ENCODE measurements at regions not wholly inside any gene's neighbourhood (a gene's known extent, or its start where the extent isn't known, plus 50 kb on each side); places are given as distances from the start of the nearest gene placed in this dataset.
"Not testable (repeated sequence)": the region's sequence is repeated elsewhere in the genome, so short reads cannot be mapped to it uniquely, and the experiment has no call there.

DNA sequence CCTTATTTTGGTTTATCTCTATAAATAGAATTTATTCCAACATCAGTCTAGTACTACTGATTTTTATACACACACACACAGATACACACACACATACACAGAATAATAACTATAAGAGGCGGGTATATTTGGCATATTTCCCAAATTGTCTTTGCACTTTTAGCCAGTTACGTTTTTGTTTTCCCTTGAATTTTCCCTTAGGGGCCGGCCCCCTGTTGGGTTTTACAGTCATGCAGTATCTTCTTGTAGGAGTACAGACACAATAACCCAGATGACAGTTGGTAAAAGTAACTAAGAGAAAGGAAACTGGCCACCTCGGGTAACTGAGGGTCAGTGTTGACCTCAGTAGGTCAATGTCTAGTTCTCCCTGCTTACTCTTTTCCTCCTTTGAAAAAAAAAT is 50.9 kb downstream of the DISP1 start:
- DNase-seq (no peak), ATAC-seq (no peak)
- intact Hi-C loops (cut with micrococcal nuclease): no loop called here

DNA sequence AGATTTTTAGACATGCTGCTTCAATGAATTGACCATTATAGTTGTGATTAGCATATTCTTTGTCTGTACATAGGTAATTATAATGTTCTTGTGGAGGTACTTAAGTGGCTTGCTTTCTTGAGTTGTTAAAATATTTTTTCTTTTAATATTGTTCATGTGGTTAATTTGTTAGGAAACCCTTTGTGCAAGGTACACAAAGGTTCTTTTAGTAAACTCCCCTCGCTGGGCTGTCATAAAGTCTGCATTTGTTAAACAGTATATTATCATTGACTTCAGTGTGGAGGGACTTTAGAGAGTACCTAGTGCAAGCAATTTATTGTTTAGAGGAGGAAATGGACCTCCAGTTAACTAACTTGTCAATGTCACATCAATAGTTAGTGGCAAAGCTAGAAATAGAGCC is 52.5 kb downstream of the DISP1 start:
- ATAC-seq (no peak), DNase-seq (no peak)
- intact Hi-C loops (cut with micrococcal nuclease): no loop called here

DNA sequence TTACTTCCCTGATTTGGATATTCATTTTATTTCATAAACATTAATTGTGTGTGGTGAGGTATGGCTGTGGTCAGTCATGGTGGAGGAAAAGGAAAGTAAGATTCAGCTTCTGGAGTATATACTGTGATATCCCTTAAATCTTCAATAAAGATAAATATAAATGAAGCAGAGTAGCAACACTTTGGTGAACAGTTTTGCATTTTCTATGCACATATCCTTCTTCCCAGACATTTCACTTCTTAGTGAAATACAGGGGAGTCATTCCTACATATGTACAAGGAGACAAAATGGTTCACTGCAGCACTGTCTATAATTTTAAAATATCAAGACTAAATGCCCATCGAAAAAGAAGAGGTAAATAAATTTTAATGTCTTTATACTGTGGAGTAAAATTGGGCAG is 61.3 kb downstream of the DISP1 start:
- DNase-seq (no peak), ATAC-seq (no peak)
- intact Hi-C loops (cut with micrococcal nuclease): no loop called here

DNA sequence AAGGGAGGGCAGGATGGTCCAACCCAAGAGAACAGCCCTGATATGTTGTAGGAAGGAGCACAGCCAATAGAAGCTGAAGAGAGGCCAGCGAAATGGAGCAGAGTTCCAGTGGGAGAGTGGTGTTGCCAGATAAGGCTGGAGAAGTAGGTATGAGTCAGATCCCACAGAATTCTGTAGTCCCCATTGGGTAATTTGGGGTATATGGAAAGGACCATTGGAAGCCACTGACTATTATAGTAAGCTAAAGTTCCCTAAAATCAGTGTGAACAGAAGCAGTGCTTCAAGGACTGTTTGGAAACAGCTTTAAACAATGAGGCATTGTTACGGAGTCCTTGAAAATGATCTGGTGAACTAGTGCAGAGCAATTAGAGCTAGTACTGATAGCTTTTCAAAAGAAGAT is 63.0 kb downstream of the DISP1 start:
- DNase-seq (no peak), ATAC-seq (peak; percentile 86)
- intact Hi-C loops (cut with micrococcal nuclease): no loop called here

DNA sequence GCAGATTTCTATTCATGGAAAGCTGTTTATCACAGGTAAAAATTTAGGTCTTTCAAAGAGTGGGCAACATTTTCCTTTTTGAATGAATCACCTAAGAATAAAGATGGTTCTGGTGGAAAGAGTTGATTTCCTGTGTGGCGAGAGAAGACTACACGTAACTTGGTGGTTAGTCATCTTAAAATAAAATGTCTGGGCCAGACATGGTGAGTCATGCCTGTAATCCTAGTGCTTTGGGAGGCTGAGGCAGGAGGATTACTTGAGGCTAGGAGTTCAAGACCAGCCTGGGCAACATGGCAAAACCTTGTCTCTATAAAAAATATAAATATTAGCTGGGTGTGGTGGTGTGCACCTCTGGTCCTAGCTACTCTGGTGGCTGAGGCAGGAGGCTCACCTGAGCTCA is 65.7 kb downstream of the DISP1 start:
- intact Hi-C loops (cut with micrococcal nuclease): no loop called here
- no peak for DNase-seq
- no peak for ATAC-seq

DNA sequence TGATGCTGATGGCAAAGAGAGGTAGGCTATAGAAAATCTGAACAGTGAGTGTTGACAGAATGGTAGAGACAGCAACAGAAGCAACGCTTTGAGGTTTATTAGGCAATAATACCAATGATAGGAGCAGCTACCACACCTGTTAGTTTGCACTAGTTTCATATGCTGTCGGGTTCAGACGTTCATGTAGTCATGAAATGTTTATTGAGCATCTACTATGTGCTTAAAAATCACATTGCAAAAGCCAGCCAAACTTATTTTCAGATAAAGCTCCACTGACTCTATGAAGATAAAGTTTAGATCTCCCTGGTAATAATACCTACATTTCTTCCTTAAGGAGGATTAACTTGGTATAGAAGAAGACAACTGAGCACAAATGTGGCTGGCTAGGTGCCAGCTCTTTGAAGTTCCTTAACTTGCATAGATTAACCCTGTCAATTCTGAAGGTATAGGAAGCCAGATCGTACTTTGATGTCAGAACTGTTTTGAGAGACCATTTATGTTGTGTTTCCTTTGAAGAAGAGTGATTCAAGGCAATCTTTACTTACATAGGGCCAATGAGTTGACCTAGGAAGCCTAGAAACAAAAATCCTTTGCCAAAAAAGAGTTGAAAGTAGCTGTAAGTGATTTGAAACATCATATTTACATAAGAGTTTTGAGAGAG is 71.5 kb downstream of the DISP1 start:
- intact Hi-C loops (cut with micrococcal nuclease): no loop called here
- ATAC-seq: no peak

DNA sequence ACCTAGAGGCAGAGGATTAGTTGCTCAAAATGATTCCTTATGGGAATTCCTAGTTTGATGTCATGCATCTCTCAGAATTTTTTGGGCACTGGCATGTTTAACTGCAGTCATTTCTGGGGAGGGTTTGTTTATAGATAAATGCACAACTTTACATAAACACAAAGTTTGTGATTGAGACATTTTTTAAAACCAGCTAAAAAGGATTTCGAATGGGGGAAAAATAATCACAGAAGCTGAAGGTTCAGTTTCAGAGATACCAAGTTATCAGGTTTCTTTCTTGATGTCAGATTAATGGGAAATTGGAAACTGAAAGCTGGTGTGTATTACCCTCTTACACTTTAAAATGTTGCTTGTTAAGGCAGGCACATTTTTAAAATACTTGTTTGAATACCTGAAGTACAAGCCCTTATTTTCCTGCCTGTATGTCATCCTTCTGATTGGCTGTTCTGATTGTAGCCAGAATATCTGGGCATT is 72.1 kb downstream of the DISP1 start:
- DNase-seq (no peak), ATAC-seq (no peak)
- intact Hi-C loops (cut with micrococcal nuclease): no loop called here

More for the DNA sequence above, 71.5 kb downstream of the DISP1 start:
- DNase-seq: no peak

DNA sequence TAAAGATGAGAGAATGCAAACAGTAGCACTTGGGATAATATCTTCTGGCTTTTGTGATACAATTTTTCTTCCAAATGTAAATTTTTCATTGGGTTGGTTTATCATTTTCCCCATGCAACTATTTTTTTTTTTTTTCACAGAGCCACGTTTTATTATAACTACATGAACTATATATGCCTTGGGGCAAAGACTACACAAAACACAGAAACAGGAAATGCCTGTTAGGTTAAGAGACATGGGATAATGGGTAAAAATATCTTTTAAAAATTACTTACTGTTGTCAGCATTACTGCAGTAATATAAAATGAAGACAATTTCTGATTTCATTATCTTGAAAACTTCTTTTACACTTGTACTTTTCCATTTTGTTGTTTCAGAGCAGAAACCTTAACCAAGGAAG is 74.6 kb downstream of the DISP1 start:
- no peak for DNase-seq
- intact Hi-C loops (cut with micrococcal nuclease): no loop called here
- ATAC-seq: no peak

DNA sequence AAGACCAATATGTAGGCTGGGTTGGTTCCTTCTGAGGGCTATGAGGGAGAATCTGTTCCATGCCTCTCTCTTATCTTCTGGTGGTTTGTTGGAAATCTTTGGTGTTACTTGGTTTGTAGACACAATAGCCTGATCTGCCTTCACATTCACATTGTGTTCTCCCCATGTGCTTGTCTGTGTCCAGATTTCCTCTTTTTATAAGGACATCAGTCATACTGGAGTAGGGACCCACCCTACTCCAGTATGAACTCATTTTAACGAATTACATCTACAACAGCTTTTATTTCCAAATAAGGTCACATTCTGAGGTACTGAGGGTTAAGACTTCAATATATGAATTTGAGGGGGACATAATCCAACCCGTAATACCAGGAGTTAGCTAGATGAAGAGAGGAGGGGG is 75.9 kb downstream of the DISP1 start:
- DNase-seq (no peak), ATAC-seq (no peak)
- intact Hi-C loops (cut with micrococcal nuclease): no loop called here

DNA sequence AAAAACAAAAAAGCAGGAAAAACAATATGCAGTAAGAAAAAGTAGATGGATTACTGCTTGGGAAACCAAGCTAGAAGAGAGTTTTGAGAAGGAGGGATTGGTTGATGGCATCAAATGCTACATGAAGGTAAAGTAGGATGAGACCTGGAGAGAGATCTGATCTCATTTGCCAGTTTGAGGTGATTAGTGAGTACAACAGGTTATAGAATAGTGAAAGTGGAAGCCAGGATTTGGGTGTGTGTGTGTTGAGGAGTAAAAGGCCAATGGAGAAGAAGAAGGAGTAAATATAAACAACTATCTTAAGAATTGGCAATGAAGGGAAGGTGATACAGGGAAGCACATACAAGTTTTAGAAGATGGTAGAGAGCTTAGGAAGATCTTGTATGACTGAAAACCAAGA is 76.7 kb downstream of the DISP1 start:
- intact Hi-C loops (cut with micrococcal nuclease): no loop called here
- DNase-seq (no peak), ATAC-seq (no peak)

DNA sequence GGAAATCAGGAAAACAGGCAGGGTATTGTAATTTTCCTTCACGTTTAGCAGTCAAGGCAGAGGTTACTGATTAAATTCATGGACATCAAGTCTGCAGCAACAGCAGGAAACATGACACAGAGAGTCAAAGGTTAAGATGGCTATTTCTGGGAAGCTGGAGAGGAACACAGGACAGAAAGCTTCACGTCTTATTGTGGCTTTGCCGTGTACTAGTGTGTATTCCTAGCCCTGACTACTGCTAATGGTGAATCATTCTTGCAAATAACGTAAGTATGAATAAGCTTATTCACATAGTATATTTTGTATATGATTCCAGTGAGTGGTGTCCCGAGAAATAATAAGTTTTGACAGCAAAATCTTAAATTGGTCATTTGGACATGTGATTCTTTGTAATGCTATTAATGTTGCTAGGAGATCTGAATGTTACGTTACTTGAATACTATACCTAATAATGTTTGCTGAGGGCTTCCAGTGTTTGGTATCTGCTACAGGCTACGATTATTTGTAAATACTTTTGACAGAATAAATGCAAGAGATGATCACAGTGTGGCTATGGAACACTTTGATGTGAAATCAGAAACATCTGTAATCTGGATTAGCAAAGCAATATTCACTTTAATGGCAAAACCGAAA is 77.4 kb downstream of the DISP1 start:
- no peak for DNase-seq
- ATAC-seq: peak; percentile 26
- intact Hi-C loops (cut with micrococcal nuclease): no loop called here

DNA sequence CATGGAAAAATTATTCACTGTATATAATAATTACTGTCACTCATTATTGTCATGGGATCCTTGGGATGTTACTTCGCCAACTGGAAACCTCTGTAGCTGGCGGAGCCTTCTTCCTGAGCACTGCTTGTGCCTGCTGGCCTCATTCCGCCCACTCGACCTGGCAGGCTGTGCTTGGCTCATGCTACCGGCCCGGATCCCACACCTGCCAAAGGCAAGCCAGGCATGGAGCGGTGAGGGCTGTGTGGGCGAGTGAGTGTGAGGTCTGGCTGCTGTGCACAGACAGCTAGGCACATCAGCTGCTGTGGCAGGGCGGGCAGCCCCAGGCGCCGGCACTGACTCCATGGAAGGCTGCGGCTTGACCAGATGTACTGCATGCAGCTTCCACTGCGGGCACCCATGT is 78.4 kb downstream of the DISP1 start:
- DNase-seq (no peak), ATAC-seq (no peak)
- intact Hi-C loops (cut with micrococcal nuclease): no loop called here

DNA sequence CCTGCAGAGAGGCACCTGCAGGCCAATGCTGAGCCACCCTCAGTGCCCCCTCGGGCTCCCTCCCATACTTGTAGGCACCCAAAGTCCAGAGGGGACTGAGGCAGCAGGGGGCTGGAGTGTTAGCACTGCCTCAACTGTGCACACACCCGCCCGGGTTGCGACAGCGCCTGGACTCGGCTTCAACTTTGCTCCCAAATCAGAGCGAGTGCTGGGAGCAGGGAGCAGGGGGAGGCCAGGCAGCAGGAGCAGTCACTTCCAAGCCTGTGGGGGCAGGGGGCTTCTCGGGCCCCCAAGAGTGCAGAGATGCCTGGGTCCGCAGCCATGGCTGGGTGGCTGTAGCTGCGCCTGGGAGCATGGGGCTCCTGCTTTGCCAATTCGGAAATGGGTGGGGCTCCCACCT is 79.5 kb downstream of the DISP1 start:
- DNase-seq (no peak), ATAC-seq (no peak)
- intact Hi-C loops (cut with micrococcal nuclease): no loop called here

DNA sequence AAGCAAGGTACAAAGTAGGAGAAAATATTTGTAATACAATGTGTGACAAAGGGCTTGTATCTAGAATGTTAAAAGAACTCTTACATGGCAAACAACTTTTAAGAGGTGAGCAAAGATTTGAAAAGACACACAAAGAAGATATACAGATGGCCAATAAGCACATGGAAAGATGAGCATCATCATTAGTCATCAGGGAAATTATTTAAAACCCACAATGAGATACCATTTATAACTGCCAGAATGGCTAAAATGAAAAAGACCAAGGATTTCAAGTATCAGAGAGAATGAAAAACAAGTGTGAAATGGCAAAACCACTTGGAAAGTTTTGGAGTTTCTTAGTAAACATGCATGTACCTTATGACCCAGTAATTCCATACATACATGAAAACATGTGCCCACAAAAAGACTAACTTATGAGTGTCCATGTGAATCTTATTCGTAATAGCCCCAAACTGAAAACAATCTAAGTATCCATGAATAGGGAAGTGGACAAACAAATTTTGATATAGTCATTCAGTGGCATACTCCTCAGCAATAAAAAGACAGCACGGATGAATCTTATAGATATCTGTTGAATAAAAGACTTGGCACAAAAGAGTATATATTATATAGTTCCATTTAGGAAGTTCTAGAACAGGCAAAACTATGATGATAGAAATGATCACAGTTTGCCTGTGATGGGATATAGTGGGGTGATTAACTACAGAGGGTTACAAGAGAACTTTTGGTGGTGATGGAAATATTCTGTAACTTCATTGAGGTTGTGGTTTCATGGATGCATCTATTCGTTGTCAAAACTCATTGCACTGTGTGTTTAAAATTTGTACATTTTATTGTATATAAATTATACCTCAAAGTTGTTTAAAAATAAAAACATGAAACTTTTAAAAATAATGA is 82.0 kb downstream of the DISP1 start:
- ATAC-seq: no peak
- intact Hi-C loops (cut with micrococcal nuclease): no loop called here

DNA sequence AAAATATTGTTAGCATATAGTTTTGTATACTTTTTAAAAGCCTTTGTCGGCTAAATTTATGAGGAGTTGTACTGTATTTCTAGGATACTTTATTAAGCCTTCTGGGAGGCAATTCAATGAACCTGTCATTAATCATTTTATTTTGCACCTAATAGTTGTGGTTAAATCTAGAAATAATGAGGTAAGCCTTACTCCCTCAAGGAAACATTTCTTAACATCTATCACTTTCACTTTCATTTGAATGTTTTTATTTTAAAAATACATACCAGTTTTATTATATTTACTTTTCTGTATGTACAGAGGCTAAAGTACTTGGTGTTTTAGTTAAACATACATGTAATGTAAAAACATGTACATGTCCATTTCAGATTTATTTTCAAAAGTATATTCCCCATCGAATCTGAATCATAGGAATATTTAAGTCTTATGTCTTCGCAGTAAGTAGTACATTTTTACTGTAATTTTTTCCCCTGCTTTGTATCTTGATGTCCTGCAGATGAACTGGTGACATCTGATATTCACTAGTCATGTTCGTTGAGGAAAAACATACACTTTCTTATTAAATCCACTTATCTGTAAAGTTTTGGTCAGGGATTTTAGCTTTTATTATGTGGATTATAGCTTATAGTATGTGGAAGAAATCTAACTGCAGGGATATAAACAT is 82.8 kb downstream of the DISP1 start:
- intact Hi-C loops (cut with micrococcal nuclease): no loop called here
- no peak for DNase-seq
- ATAC-seq: no peak

More for the DNA sequence above, 82.0 kb downstream of the DISP1 start:
- no peak for DNase-seq

DNA sequence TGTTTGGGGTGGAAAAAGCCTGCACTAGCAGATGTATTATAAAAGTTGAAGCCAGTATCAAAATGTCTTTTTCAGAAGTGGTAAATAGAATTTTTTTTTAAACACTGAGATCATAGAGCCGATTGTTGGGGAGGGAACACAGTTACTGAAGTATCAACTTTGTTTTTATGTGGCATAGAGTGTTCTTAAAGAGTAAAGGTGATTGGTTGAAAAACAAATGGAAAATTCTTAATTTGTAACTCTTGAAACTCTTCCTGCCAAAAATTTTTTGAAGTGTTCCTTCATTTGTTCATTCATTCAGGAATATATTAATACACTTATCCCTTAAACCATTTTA is 83.3 kb downstream of the DISP1 start:
- DNase-seq (no peak), ATAC-seq (no peak)
- intact Hi-C loops (cut with micrococcal nuclease): no loop called here

DNA sequence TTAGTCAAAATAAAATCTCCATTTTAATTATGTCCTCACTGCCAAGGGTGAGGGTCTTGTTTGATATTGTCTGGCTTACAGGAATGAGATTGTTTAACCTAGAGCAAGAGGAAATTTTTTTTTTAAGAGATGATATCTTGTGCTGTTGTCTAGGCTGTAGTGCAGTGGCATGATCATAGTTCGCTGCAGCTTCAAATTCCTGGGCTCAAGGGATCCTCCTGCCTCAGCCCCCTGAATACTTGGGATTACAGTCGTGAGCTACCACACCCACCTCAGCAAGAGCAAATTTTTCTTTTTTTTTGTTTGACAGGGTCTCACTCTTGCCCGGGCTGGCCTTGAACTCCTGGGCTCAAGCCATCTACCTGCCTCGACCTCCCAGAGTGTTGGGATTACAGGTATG is 84.6 kb downstream of the DISP1 start:
- intact Hi-C loops (cut with micrococcal nuclease): no loop called here
- ATAC-seq (no peak), DNase-seq (no peak)

DNA sequence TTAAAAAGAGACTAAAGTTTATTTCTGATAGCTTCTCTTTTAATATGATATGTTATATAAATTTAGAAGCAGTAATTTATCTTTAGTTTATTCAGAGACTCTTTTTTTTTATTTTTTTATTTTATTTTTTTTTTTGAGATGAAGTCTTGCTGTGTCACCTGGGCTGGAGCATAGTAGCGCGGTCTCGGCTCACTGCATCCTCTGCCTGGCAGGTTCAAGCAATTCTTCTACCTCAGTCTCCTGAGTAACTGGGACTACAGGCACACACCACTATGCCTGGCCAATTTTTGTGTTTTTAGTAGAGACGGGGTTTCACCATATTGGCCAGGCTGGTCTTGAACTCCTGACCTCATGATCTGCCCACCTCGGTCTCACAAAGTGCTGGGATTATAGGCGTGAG is 89.6 kb downstream of the DISP1 start:
- DNase-seq (no peak), ATAC-seq (no peak)
- intact Hi-C loops (cut with micrococcal nuclease): no loop called here

DNA sequence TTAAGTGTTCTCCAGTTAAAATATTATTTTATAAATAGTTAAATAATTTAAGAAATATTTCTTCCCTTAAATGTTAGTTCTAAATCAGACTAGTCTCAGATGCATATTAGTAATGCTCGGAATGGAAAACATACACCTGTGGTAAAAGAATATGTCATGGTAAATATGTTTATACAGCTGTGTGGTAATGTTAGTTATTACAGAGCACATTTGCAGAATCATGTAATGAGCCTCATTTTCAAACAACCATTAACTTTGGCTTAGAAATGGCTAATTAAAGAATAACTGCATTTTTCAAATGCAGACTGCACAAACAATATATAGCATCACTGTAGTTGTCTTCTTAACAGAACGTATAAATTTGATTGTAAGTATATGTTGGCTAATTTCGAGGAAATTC is 90.3 kb downstream of the DISP1 start:
- DNase-seq: no peak
- intact Hi-C loops (cut with micrococcal nuclease): no loop called here
- no peak for ATAC-seq

DNA sequence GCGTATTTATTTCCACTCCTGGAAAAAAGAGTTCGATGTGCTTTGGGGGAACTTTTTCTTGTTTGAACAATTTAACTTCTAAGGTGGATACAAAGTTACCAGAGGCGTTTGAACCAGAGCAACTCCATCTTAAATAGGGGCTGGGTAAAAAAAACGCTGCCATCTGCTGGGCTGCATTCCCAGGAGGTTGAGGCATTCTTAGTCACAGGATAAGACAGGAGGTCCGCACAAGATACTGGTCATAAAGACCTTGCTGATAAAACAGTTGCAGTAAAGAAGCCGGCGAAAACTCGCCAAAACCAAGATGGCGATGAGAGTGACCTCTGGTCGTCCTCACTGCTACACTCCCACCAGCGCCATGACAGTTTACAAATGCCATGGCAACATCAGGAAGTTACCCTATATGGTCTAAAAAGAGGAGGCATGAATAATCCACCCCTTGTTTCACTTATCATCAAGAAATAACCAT is 91.5 kb downstream of the DISP1 start:
- intact Hi-C loops (cut with micrococcal nuclease); DNase-seq; ATAC-seq: not testable (repeated sequence)
